HCT116 (cell line): ENCODE measurements at regions not wholly inside any gene's neighbourhood (a gene's known extent, or its start where the extent isn't known, plus 50 kb on each side); places are given as distances from the start of the nearest gene placed in this dataset.

Experiments used
- ATAC-seq: fragments of 200-7000 bp; cut with Tn5 transposase; 2 replicates; pipeline ENCODE4 v1.9.1; 2020; ENCODE audit warnings: mild to moderate bottlenecking, moderate library complexity
- BruUV-seq: library from RNA; stranded (reverse); fragments of 400-500 nt; replicated peaks from 2 replicates; lab custom pipeline; 2021; lab: Mats Ljungman, UMichigan
- CTCF ChIA-PET: fragments of 300-600 bp; sonication (Branson Sonifier 250); formaldehyde crosslinking; loops from one replicate; lab custom pipeline; 2021; ENCODE audit warnings: antibody characterized with exemption; lab: Charles Lee
- POLR2A ChIA-PET: fragments of 300-600, 350-600 bp; sonication (Branson Sonifier 250); formaldehyde crosslinking; loops from one replicate; lab custom pipeline; 2021; ENCODE audit warnings: antibody characterized with exemption; lab: Charles Lee
- RAD21 ChIA-PET, 2 experiments: fragments of 300-600 bp; sonication (Branson Sonifier 250); formaldehyde crosslinking; loops; one replicate each; lab custom pipeline; 2023; ENCODE audit warnings: low total read pairs in 2 of 2; ENCODE audit not compliant: uncharacterized antibody in 2 of 2, unreplicated experiment in 2 of 2, low non-redundant PET in 1 of 2; lab: Charles Lee
- DNase-seq: peaks from one replicate; pipeline ENCODE4 v3.0.0-alpha.2; 2010; ENCODE audit warnings: low read depth, low spot score
- H2AFZ ChIP-seq: fragments of 200-600 bp; shearing (Covaris generic), sonication (generic); 2 replicates; pipeline ENCODE4 v1.6.1; 2017; ENCODE audit warnings: low read depth, mixed run types, mixed read lengths, antibody characterized with exemption, low read length; ENCODE audit not compliant: poor library complexity, severe bottlenecking
- H3K27ac ChIP-seq: 2 replicates; pipeline ENCODE4 v1.5.1; 2012; ENCODE audit warnings: low read depth, low read length
- H3K27me3 ChIP-seq: fragments of 200-600 bp; sonication (generic); 2 replicates; pipeline ENCODE4 v1.6.1; 2016; ENCODE audit warnings: mixed run types, low read length, mixed read lengths; ENCODE audit not compliant: insufficient read depth
- H3K36me3 ChIP-seq, 2 experiments: fragments of 200-500 bp in 1 of 2; fragments of 200-600 bp in 1 of 2; sonication (Bioruptor generic) in 1 of 2; sonication (generic) in 1 of 2; 2 replicates each; pipeline versions ENCODE4 v1.5.1 to v1.6.1; 2014 to 2016; ENCODE audit warnings: low read length in 2 of 2, inconsistent platforms in 1 of 2, mixed read lengths in 1 of 2, mixed run types in 1 of 2; ENCODE audit not compliant: insufficient read depth in 2 of 2, control insufficient read depth in 1 of 2
- H3K4me1 ChIP-seq, 2 experiments: fragments of 200-600 bp in 1 of 2; sonication (generic) in 1 of 2; 2 replicates each; pipeline versions ENCODE4 v1.5.1 to v1.6.1; 2012 to 2017; ENCODE audit warnings: low read length in 2 of 2, inconsistent platforms in 1 of 2, mild to moderate bottlenecking in 1 of 2, mixed read lengths in 1 of 2, mixed run types in 1 of 2, moderate library complexity in 1 of 2; ENCODE audit not compliant: insufficient read depth in 2 of 2, control insufficient read depth in 1 of 2
- H3K4me2 ChIP-seq: fragments of 200-600 bp; sonication (generic); 2 replicates; pipeline ENCODE4 v1.6.1; 2017; ENCODE audit warnings: mixed run types, low read length, mixed read lengths
- H3K4me3 ChIP-seq, 2 experiments: fragments of 200-600 bp in 1 of 2; sonication (generic) in 1 of 2; replicated peaks in 1 of 2; 2 replicates each; pipeline ENCODE4 v1.5.1; 2011 to 2016; ENCODE audit warnings: low read length in 2 of 2, control low read depth in 1 of 2, low read depth in 1 of 2, mild to moderate bottlenecking in 1 of 2, mixed read lengths in 1 of 2, mixed run types in 1 of 2
- H3K79me2 ChIP-seq: fragments of 200-600 bp; sonication (generic); 2 replicates; pipeline ENCODE4 v1.6.1; 2017; ENCODE audit warnings: mild to moderate bottlenecking, mixed run types, low read length, moderate library complexity, mixed read lengths; ENCODE audit not compliant: insufficient read depth
- H3K9ac ChIP-seq: fragments of 200-600 bp; sonication (generic); 2 replicates; pipeline ENCODE4 v1.6.1; 2016; ENCODE audit warnings: low read length, mixed read lengths
- H3K9me2 ChIP-seq: fragments of 200-600 bp; sonication (generic), shearing (Covaris generic); 2 replicates; pipeline ENCODE4 v1.6.1; 2017; ENCODE audit warnings: mixed run types, mild to moderate bottlenecking, moderate library complexity; ENCODE audit not compliant: insufficient read depth
- H3K9me3 ChIP-seq, 2 experiments: fragments of 200-500 bp in 1 of 2; fragments of 200-600 bp in 1 of 2; sonication (Bioruptor generic) in 1 of 2; sonication (generic) in 1 of 2; 2 replicates each; pipeline ENCODE4 v1.6.1; 2014 to 2017; ENCODE audit warnings: low read length in 2 of 2, mixed read lengths in 2 of 2, inconsistent platforms in 1 of 2, low read depth in 1 of 2, mild to moderate bottlenecking in 1 of 2, mixed run types in 1 of 2, moderate library complexity in 1 of 2; ENCODE audit not compliant: control insufficient read depth in 1 of 2, insufficient read depth in 1 of 2
- H4K20me1 ChIP-seq: fragments of 200-600 bp; sonication (generic), shearing (Covaris generic); 2 replicates; pipeline ENCODE4 v1.6.1; 2017; ENCODE audit warnings: mixed run types, mild to moderate bottlenecking, moderate library complexity; ENCODE audit not compliant: insufficient read depth
- CEBPB ChIP-seq: IDR thresholded peaks from 2 replicates; pipeline ENCODE4 v1.6.1; 2012; ENCODE audit warnings: low read depth
- EZH2 ChIP-seq: fragments of 200-600 bp; sonication (generic); IDR thresholded peaks from 2 replicates; pipeline ENCODE4 v1.6.1; 2017; ENCODE audit warnings: antibody characterized with exemption, mixed run types
- EZH2phosphoT487 ChIP-seq: fragments of 200-600 bp; IDR thresholded peaks from 2 replicates; pipeline ENCODE4 v1.6.1; 2018; ENCODE audit warnings: antibody characterized with exemption, borderline replicate concordance
- FOSL1 ChIP-seq: IDR thresholded peaks from 2 replicates; pipeline ENCODE4 v1.6.1; 2012; ENCODE audit warnings: low read depth
- JUND ChIP-seq: IDR thresholded peaks from 2 replicates; pipeline ENCODE4 v1.6.1; 2012
- POLR2A ChIP-seq: IDR thresholded peaks from 2 replicates; pipeline ENCODE4 v1.7.0; 2011; ENCODE audit warnings: borderline replicate concordance; ENCODE audit not compliant: insufficient read depth, insufficient read length; ENCODE audit errors: extremely low read depth
- POLR2AphosphoS5 ChIP-seq: IDR thresholded peaks from 2 replicates; pipeline ENCODE4 v1.6.1; 2011; ENCODE audit warnings: mild to moderate bottlenecking, low read depth, low read length, moderate library complexity
- RAD21 ChIP-seq: IDR thresholded peaks from 2 replicates; pipeline ENCODE4 v1.6.1; 2012; ENCODE audit warnings: low read depth, mild to moderate bottlenecking
- SIN3A ChIP-seq: IDR thresholded peaks from 2 replicates; pipeline ENCODE4 v1.6.1; 2012; ENCODE audit warnings: low read depth
- intact Hi-C: fragments of 100-400 bp; cut with micrococcal nuclease; formaldehyde crosslinking; loops from 2 replicates; pipeline ENCODE4 v1.10.0; 2022
- TF ChIP-seq, protein P1 (sequence below): IDR thresholded peaks from 2 replicates; pipeline ENCODE4 v1.6.1; 2012; ENCODE audit warnings: low read depth
- TF ChIP-seq, protein P2 (sequence below): IDR thresholded peaks from 2 replicates; pipeline ENCODE4 v1.6.1; 2012

DNA sequence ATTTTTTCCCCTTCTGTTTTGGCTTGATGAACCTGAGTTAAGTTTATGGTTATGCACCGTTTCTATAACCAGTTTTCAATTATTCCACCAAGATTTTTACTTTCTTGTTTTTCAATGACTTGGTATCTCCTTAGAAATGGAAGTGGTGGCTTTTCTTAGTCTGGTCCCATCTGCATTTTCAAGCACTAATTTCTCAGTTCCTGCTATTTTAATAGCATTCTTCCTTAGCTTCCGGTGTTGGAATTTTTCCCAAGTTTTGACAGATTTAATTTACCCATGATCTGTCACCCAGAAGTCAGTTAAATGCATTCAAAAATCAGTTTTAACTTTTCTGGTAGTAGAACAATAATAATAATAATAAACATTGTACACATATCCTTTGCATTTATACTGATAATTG lies 184.6 kb upstream of the OLFM3 start:
- DNase-seq, result no peak
- RAD21 ChIA-PET, result no interaction called here
- Histone ChIP-seq H3K9ac (no peak overlapping the region), H3K79me2 (no peaks in the 10 kb centered on the region), H3K4me3 (no peak overlapping the region), H2AFZ (no peak overlapping the region), H4K20me1 (no peaks in the 10 kb centered on the region), H3K9me3 (no peaks in the 10 kb centered on the region), H3K9me2 (no peaks in the 10 kb centered on the region), H3K4me2 (no peak overlapping the region), H3K27ac (no peak overlapping the region), H3K4me1 (no peaks in the 10 kb centered on the region), H3K36me3 (no peaks in the 10 kb centered on the region), H3K27me3 (no peaks in the 10 kb centered on the region)
- POLR2A ChIA-PET, result no interaction called here
- intact Hi-C loops, result no loop called here
- CTCF ChIA-PET, result no interaction called here
- TF ChIP-seq EZH2, result no peak
- no peak for TF ChIP-seq EZH2phosphoT487
- TF ChIP-seq, protein P1, sequence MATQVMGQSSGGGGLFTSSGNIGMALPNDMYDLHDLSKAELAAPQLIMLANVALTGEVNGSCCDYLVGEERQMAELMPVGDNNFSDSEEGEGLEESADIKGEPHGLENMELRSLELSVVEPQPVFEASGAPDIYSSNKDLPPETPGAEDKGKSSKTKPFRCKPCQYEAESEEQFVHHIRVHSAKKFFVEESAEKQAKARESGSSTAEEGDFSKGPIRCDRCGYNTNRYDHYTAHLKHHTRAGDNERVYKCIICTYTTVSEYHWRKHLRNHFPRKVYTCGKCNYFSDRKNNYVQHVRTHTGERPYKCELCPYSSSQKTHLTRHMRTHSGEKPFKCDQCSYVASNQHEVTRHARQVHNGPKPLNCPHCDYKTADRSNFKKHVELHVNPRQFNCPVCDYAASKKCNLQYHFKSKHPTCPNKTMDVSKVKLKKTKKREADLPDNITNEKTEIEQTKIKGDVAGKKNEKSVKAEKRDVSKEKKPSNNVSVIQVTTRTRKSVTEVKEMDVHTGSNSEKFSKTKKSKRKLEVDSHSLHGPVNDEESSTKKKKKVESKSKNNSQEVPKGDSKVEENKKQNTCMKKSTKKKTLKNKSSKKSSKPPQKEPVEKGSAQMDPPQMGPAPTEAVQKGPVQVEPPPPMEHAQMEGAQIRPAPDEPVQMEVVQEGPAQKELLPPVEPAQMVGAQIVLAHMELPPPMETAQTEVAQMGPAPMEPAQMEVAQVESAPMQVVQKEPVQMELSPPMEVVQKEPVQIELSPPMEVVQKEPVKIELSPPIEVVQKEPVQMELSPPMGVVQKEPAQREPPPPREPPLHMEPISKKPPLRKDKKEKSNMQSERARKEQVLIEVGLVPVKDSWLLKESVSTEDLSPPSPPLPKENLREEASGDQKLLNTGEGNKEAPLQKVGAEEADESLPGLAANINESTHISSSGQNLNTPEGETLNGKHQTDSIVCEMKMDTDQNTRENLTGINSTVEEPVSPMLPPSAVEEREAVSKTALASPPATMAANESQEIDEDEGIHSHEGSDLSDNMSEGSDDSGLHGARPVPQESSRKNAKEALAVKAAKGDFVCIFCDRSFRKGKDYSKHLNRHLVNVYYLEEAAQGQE, result no peak
- TF ChIP-seq FOSL1, result no peak
- TF ChIP-seq CEBPB, result no peak
- TF ChIP-seq, protein P2, sequence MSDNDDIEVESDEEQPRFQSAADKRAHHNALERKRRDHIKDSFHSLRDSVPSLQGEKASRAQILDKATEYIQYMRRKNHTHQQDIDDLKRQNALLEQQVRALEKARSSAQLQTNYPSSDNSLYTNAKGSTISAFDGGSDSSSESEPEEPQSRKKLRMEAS, result no peak
- no peak for ATAC-seq
- BruUV-seq, result no TSS peak

DNA sequence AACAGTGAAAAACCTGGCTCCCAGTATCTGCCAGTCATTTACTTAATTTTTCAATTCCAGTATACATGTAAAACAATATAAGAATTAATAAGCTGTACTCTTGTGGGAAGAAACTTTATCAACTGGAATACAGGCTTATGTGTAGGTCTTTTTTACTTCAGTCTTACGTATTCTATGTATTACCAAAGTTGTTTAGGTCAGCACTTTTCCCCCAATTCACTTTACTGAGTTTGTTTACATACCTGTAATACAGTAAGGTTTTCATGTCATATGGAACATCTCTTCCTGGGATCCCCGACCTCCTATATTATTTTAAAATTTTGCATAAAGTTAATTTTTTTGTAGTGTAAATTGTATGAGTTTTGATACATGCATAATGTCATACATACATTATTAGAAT lies 181.8 kb upstream of the OLFM3 start:
- H3K9me2 ChIP-seq, result no peaks in the 10 kb centered on the region
- no peaks in the 10 kb centered on the region for H4K20me1 ChIP-seq
- H3K4me2 ChIP-seq, result no peak overlapping the region
- H3K79me2 ChIP-seq, result no peaks in the 10 kb centered on the region
- no peaks in the 10 kb centered on the region for H3K27me3 ChIP-seq
- H3K4me1 ChIP-seq, result no peaks in the 10 kb centered on the region
- DNase-seq, result no peak
- ChIA-PET CTCF (no interaction called here), RAD21 (no interaction called here), POLR2A (no interaction called here)
- no peak overlapping the region for H2AFZ ChIP-seq
- TF ChIP-seq JUND, result no peak
- no peak for TF ChIP-seq FOSL1
- TF ChIP-seq POLR2AphosphoS5, result no peak
- TF ChIP-seq SIN3A, result no peak
- no peak for TF ChIP-seq RAD21
- no peak for TF ChIP-seq POLR2A
- H3K4me3 ChIP-seq, result no peak overlapping the region
- intact Hi-C loops, result no loop called here
- no peak for ATAC-seq
- no peaks in the 10 kb centered on the region for H3K36me3 ChIP-seq
- H3K9me3 ChIP-seq, result no peaks in the 10 kb centered on the region
- H3K27ac ChIP-seq, result no peak overlapping the region
- no peak overlapping the region for H3K9ac ChIP-seq
- BruUV-seq, result no TSS peak
